Hepatocyte (in vitro differentiated cells): ENCODE measurements at regions not wholly inside any gene's neighbourhood (a gene's known extent, or its start where the extent isn't known, plus 50 kb on each side); places are given as distances from the start of the nearest gene placed in this dataset.

Experiments used
- CTCF ChIP-seq: fragments of 200-600 bp; sonication (generic); IDR thresholded peaks from 2 replicates; pipeline ENCODE4 v1.5.1; 2016; ENCODE audit warnings: antibody characterized with exemption, mild to moderate bottlenecking; ENCODE audit not compliant: poor library complexity
- EZH2 ChIP-seq: fragments of 200-600 bp; sonication (generic); IDR thresholded peaks from 2 replicates; pipeline ENCODE4 v1.6.1; 2016; ENCODE audit warnings: antibody characterized with exemption, mild to moderate bottlenecking, borderline replicate concordance
- EZH2phosphoT487 ChIP-seq: fragments of 200-600 bp; sonication (generic); IDR thresholded peaks from one replicate; pipeline ENCODE4 v1.6.1; 2018; ENCODE audit warnings: antibody characterized with exemption, mild to moderate bottlenecking, low read depth, moderate library complexity; ENCODE audit not compliant: unreplicated experiment, severe bottlenecking

DNA sequence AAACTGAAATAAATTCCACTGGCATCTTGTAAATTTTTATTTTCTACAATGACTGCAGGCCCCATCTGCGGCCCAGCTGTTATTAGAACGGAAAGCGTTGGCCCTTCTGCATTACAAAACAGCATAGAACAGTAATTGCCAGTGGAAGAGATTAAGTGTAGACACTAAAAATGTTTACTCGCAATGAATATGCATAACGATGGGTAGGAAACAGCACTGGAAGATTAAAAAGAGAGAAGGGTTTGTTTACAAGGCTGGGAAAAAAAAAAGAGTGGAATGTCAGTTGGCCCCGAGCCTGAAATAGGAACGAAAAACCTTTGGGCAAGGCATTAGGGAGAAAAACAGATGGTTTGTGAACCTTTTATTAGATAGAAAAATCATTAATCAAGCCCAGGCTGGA, 275.9 kb upstream of the TCF4 start:
- no peak for TF ChIP-seq CTCF
- TF ChIP-seq EZH2 = no peak
- no peak for TF ChIP-seq EZH2phosphoT487
